Adrenal gland (tissue), 9 donors: ENCODE measurements at regions not wholly inside any gene's neighbourhood (a gene's known extent, or its start where the extent isn't known, plus 50 kb on each side); places are given as distances from the start of the nearest gene placed in this dataset.

Source experiments
- DNase-seq, 7 donors: peaks; one replicate each; pipeline ENCODE4 v3.0.0-alpha.2; 2019 to 2020
- H3K27ac ChIP-seq, 5 donors: fragments of 200-600 bp; sonication (generic) in 4 of 5; 1 replicate in 3 of 5; 2 replicates in 2 of 5; pipeline versions ENCODE4 v1.5.1 to v1.8.0; 2016 to 2020; ENCODE audit warnings: mild to moderate bottlenecking in 1 of 5
- H3K27me3 ChIP-seq: fragments of 200-600 bp; 2 replicates; pipeline ENCODE4 v1.8.0; 2021
- H3K36me3 ChIP-seq, 2 donors: fragments of 200-600 bp; replicated peaks in 1 of 2; 1 replicate in 1 of 2; 2 replicates in 1 of 2; pipeline versions ENCODE4 v1.5.1 to v1.8.0; 2018 to 2022
- H3K4me1 ChIP-seq, 2 donors: fragments of 200-600 bp; replicated peaks in 1 of 2; 1 replicate in 1 of 2; 2 replicates in 1 of 2; pipeline versions ENCODE4 v1.5.1 to v1.8.0; 2018 to 2021
- H3K4me3 ChIP-seq, 4 donors: fragments of 200-600 bp; sonication (generic) in 3 of 4; one replicate each; pipeline ENCODE4 v1.5.1; 2016 to 2018
- H3K9me3 ChIP-seq, 3 donors: fragments of 200-600 bp; sonication (generic) in 1 of 3; replicated peaks in 1 of 3; 1 replicate in 2 of 3; 2 replicates in 1 of 3; pipeline versions ENCODE4 v1.5.1 to v1.8.0; 2016 to 2021
- POLR2A ChIP-seq, 2 donors: fragments of 450-650 bp; IDR thresholded peaks; one replicate each; pipeline ENCODE4 v1.6.1; 2017; ENCODE audit warnings: antibody characterized with exemption in 2 of 2, mild to moderate bottlenecking in 2 of 2, moderate library complexity in 1 of 2
- WGBS, 4 donors: extraction: QIAGEN DNeasy Blood & Tissue Kit in 2 of 4; methylation state at CpG; one replicate each; pipeline versions ENCODE4 v1.1.5 to v1.1.7; 2013 to 2017; 5-methylcytosine and 5-hydroxymethylcytosine counted together
- intact Hi-C, 2 donors: fragments of 100-400 bp; cut with DNase I; formaldehyde crosslinking; loops; one replicate each; pipeline versions ENCODE4 v1.14.1 to v1.15.0; 2022 to 2023
- TF ChIP-seq, protein P1 (sequence below), 6 experiments: fragments of 450-650 bp in 4 of 6; fragments of 200-600 bp in 2 of 6; sonication (generic) in 1 of 6; IDR thresholded peaks; 1 replicate in 5 of 6; 2 replicates in 1 of 6; pipeline versions ENCODE4 v1.5.1 to v1.8.0; 2016 to 2021; ENCODE audit warnings: antibody characterized with exemption in 6 of 6, mild to moderate bottlenecking in 2 of 6, moderate library complexity in 1 of 6
- donor health status: healthy with polysubstance abuse.
- donor health status: Bipolar disorder and iron deficiency.
- donor health status: DM: yes; HTN: yes; CAD: no.
- donor health status: DM: no; HTN: no; CAD: no.
- donor health status: DM: no; HTN: no; CAD: no.

DNA sequence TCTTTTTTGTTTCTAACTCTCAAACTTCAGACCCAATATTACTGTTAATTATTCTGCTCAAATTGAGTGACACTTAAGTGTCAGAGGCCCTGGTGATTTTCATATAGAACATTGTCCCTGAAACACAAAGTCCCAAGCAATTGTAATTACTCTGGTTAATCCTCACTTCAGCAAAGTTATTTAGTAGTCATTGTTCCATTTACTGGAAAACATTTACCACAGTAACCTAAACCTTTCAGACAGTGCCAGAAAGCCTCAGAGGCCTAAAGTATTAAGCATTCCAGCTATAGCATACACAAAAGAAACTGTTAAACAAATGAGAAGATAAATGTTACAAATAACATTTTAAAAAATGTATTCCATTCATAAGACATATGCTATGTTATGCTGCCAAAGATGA lies 237.2 kb upstream of the CDH6 start:
- Histone ChIP-seq H3K9me3 (no peaks in the 10 kb centered on the region), H3K36me3 (no peaks in the 10 kb centered on the region), H3K4me3 (no peak overlapping the region), H3K27me3 (no peaks in the 10 kb centered on the region), H3K4me1 (no peaks in the 10 kb centered on the region), H3K27ac (no peak overlapping the region)
- no peak for DNase-seq
- intact Hi-C loops: no loop called here
- no peak for TF ChIP-seq POLR2A (IDR thresholded peaks at IDR 0.05)
- TF ChIP-seq, protein P1, sequence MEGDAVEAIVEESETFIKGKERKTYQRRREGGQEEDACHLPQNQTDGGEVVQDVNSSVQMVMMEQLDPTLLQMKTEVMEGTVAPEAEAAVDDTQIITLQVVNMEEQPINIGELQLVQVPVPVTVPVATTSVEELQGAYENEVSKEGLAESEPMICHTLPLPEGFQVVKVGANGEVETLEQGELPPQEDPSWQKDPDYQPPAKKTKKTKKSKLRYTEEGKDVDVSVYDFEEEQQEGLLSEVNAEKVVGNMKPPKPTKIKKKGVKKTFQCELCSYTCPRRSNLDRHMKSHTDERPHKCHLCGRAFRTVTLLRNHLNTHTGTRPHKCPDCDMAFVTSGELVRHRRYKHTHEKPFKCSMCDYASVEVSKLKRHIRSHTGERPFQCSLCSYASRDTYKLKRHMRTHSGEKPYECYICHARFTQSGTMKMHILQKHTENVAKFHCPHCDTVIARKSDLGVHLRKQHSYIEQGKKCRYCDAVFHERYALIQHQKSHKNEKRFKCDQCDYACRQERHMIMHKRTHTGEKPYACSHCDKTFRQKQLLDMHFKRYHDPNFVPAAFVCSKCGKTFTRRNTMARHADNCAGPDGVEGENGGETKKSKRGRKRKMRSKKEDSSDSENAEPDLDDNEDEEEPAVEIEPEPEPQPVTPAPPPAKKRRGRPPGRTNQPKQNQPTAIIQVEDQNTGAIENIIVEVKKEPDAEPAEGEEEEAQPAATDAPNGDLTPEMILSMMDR (IDR thresholded peaks at IDR 0.05): no peak

DNA sequence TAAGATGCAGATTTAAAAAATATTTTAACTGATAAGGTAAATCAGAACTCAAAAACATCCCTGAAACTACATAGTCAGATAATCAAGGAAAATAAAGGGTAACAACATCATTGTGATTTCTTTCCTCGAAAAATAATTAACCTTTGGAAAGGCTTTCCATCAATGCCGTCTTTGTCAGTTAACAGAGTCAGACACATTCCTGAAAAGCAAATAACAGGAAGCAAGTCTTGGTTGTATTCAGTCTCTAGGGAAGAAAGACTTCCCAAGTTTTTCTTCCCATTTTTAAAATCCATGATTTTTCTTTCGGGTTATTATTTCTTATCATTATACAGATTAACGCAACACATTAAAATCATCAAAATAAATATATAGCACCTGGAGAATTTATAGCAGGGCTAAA lies 256.4 kb upstream of the CDH6 start:
- 24 to 39% (median 29%) methylated on average over 4 of the region's 4 CpGs for WGBS, 4 donors
- Histone ChIP-seq H3K27ac (no peak overlapping the region), H3K27me3 (no peaks in the 10 kb centered on the region), H3K36me3 (no peaks in the 10 kb centered on the region), H3K4me3 (no peak overlapping the region), H3K9me3 (no peaks in the 10 kb centered on the region), H3K4me1 (no peaks in the 10 kb centered on the region)
- DNase-seq: no peak
- intact Hi-C loops: no loop called here
- no peak for TF ChIP-seq POLR2A (IDR thresholded peaks at IDR 0.05)
- TF ChIP-seq, protein P1 (IDR thresholded peaks at IDR 0.05): no peak

DNA sequence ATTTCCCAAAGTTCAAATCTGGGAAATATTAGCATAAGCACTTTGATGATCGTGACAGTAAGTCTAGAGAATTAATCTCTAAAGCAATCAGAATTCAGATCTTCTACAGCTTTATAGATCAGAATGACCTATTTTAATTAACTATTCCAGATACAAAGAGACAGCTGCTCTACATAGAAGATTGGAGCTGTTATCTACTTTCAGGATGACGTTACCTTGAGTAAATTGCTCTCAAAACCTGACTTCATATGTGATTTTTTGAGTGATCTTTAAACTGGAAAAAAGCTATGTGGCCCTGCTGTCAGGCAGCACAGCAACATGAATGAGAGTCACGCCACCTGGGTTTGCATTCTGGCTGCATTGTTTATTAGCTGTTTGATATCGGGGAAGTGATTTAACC lies 259.9 kb upstream of the CDH6 start:
- no peak for TF ChIP-seq POLR2A (IDR thresholded peaks at IDR 0.05)
- TF ChIP-seq, protein P1 (IDR thresholded peaks at IDR 0.05): no peak
- H3K4me1 ChIP-seq: no peaks in the 10 kb centered on the region
- WGBS, 4 donors: 54 to 67% (median 63%) methylated on average over 4 of the region's 4 CpGs
- no peak overlapping the region for H3K27ac ChIP-seq
- no peaks in the 10 kb centered on the region for H3K9me3 ChIP-seq
- intact Hi-C loops: no loop called here
- no peaks in the 10 kb centered on the region for H3K27me3 ChIP-seq
- DNase-seq: no peak
- H3K36me3 ChIP-seq: no peaks in the 10 kb centered on the region
- no peak overlapping the region for H3K4me3 ChIP-seq

DNA sequence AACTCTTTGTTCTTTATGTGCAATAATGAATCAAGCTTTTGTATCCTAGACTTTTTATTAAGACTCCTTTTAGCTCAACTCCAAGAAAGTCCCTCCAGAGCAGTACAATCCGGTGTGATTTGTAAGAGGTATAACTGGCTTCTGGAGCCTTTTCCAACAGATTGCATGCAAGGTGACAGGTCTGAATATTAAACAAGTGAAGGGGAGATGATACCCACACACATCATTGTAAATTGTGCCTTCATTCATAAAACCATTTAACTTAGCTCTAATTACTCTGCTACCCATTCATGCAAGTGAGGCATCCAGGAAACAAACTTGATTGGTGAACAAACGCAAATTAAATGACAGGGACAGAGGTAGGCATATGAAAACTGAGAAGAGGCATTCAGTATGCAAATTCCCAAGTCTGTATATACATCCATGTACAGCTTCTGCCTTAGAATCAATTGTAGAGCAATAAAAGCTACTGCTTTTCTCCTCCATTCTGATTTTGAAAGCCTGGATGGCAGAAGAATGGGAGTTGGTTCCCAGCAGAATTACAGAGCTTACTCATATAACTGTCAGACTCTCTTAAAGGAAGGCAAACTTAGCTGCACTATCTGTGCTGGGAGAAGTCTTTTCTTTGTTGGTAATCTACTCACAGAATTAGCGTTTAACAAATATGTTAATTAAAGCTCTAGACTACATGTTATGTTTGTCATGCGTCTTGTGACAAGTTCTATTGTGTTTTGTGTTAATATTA lies 261.0 kb upstream of the CDH6 start:
- H3K36me3 ChIP-seq: no peaks in the 10 kb centered on the region
- intact Hi-C loops: no loop called here
- no peak for DNase-seq
- no peak for TF ChIP-seq POLR2A (IDR thresholded peaks at IDR 0.05)
- TF ChIP-seq, protein P1 (IDR thresholded peaks at IDR 0.05): no peak
- WGBS, 4 donors: 56 to 70% (median 62%) methylated on average over 4 of the region's 4 CpGs
- H3K9me3 ChIP-seq: no peaks in the 10 kb centered on the region
- no peak overlapping the region for H3K4me3 ChIP-seq
- no peaks in the 10 kb centered on the region for H3K27me3 ChIP-seq
- H3K27ac ChIP-seq: no peak overlapping the region
- no peaks in the 10 kb centered on the region for H3K4me1 ChIP-seq
